ENCODE measurements at regions not wholly inside any gene's neighbourhood (a gene's known extent, or its start where the extent isn't known, plus 50 kb on each side); places are given as distances from the start of the nearest gene placed in this dataset.
A peak's percentile ranks its signal among the peaks of the same experiment; 100 is the strongest.

GRCh38 chr21:35232545-35233176, 183.6 kb upstream of the RUNX1 start:
- 38 to 46% (median 42%) methylated on average over 8 to 11 of the region's 11 CpGs for WGBS, 4 donors
- Histone ChIP-seq H3K4me3 (no peak overlapping the region), H3K27ac (peak overlapping the region in 2 of 5 donors; percentile 34 to 62), H3K27me3 (no peaks in the 10 kb centered on the region), H3K4me1 (replicated peaks in 1 of 2) (peaks cover 0 to 12% of the 10 kb centered on the region in 2 donors), H3K36me3 (replicated peaks in 1 of 2) (no peaks in the 10 kb centered on the region), H3K9me3 (replicated peaks in 1 of 3) (no peaks in the 10 kb centered on the region)
- peak in 1 of 2 donors; percentile 47 for TF ChIP-seq POLR2A (IDR thresholded peaks at IDR 0.05)
- TF ChIP-seq CTCF (IDR thresholded peaks at IDR 0.05): no peak
- intact Hi-C loops (cut with DNase I): no loop called here
- peak; percentile 64 to 88 (median 83) for DNase-seq

- 87 to 95% (median 91%) methylated on average over 2 of the region's 2 CpGs for WGBS, 4 donors
- peaks cover 0 to 12% of the 10 kb centered on the region in 2 donors for H3K4me1 ChIP-seq (replicated peaks in 1 of 2)
- no peaks in the 10 kb centered on the region for H3K36me3 ChIP-seq (replicated peaks in 1 of 2)
- H3K27me3 ChIP-seq: no peaks in the 10 kb centered on the region
- intact Hi-C loops (cut with DNase I): no loop called here
- no peak overlapping the region for H3K27ac ChIP-seq
- H3K9me3 ChIP-seq (replicated peaks in 1 of 3): no peaks in the 10 kb centered on the region
- no peak overlapping the region for H3K4me3 ChIP-seq
- DNase-seq: no peak
- TF ChIP-seq POLR2A (IDR thresholded peaks at IDR 0.05): no peak
- TF ChIP-seq CTCF (IDR thresholded peaks at IDR 0.05): no peak
Measured at GRCh38 chr21:35231090-35231489, 182.0 kb upstream of the RUNX1 start.

- TF ChIP-seq POLR2A (IDR thresholded peaks at IDR 0.05): no peak
- no peak for TF ChIP-seq CTCF (IDR thresholded peaks at IDR 0.05)
- Histone ChIP-seq H3K9me3 (replicated peaks in 1 of 3) (no peaks in the 10 kb centered on the region), H3K4me3 (no peak overlapping the region), H3K36me3 (replicated peaks in 1 of 2) (no peaks in the 10 kb centered on the region), H3K4me1 (replicated peaks in 1 of 2) (peaks cover 0 to 12% of the 10 kb centered on the region in 2 donors), H3K27me3 (no peaks in the 10 kb centered on the region), H3K27ac (no peak overlapping the region)
- intact Hi-C loops (cut with DNase I): no loop called here
- WGBS, 4 donors: 62 to 68% (median 63%) methylated on average over 3 of the region's 3 CpGs
- DNase-seq: no peak
Measured at GRCh38 chr21:35229290-35229689, 180.2 kb upstream of the RUNX1 start.

GRCh38 chr21:35227786-35228185, 178.7 kb upstream of the RUNX1 start:
- H3K27ac ChIP-seq: no peak overlapping the region
- peaks cover 1 to 11% of the 10 kb centered on the region in 2 donors for H3K4me1 ChIP-seq (replicated peaks in 1 of 2)
- no peak for DNase-seq
- H3K9me3 ChIP-seq (replicated peaks in 1 of 3): no peaks in the 10 kb centered on the region
- no peaks in the 10 kb centered on the region for H3K27me3 ChIP-seq
- no peak overlapping the region for H3K4me3 ChIP-seq
- 87 to 94% (median 90%) methylated on average over 5 of the region's 5 CpGs for WGBS, 4 donors
- intact Hi-C loops (cut with DNase I): no loop called here
- no peak for TF ChIP-seq POLR2A (IDR thresholded peaks at IDR 0.05)
- TF ChIP-seq CTCF (IDR thresholded peaks at IDR 0.05): no peak
- no peaks in the 10 kb centered on the region for H3K36me3 ChIP-seq (replicated peaks in 1 of 2)

Data from adrenal gland (tissue), 9 donors.